H9 (cell line): ENCODE measurements at regions not wholly inside any gene's neighbourhood (a gene's known extent, or its start where the extent isn't known, plus 50 kb on each side); places are given as distances from the start of the nearest gene placed in this dataset.

Source experiments
- DNase-seq: peaks from one replicate; pipeline ENCODE4 v3.0.0-alpha.2; 2017
- H2AFZ ChIP-seq: one replicate; pipeline ENCODE4 v1.6.1; 2013; ENCODE audit warnings: mild to moderate bottlenecking, low read length, control low read depth, moderate library complexity
- H2AK5ac ChIP-seq: 2 replicates; pipeline ENCODE4 v1.6.1; 2013; ENCODE audit warnings: low read length, control low read depth, mixed read lengths; ENCODE audit not compliant: insufficient read length
- H2BK120ac ChIP-seq: one replicate; pipeline ENCODE4 v1.6.1; 2013; ENCODE audit warnings: low read depth, mild to moderate bottlenecking, low read length, control low read depth, inconsistent platforms; ENCODE audit not compliant: poor library complexity, severe bottlenecking
- H2BK12ac ChIP-seq: 2 replicates; pipeline ENCODE4 v1.6.1; 2013; ENCODE audit warnings: low read length, control low read depth, mixed read lengths, low read depth; ENCODE audit not compliant: insufficient read length
- H2BK15ac ChIP-seq: 2 replicates; pipeline ENCODE4 v1.6.1; 2013; ENCODE audit warnings: low read depth, low read length, control low read depth
- H2BK20ac ChIP-seq: one replicate; pipeline ENCODE4 v1.6.1; 2013; ENCODE audit warnings: low read depth, mild to moderate bottlenecking, low read length, control low read depth, inconsistent platforms; ENCODE audit not compliant: poor library complexity, severe bottlenecking
- H2BK5ac ChIP-seq: 2 replicates; pipeline ENCODE4 v1.6.1; 2013; ENCODE audit warnings: low read length, control low read depth, mixed read lengths; ENCODE audit not compliant: insufficient read length
- H3K14ac ChIP-seq: 2 replicates; pipeline ENCODE4 v1.6.1; 2013; ENCODE audit warnings: low read length, control low read depth; ENCODE audit not compliant: insufficient read depth
- H3K18ac ChIP-seq: 2 replicates; pipeline ENCODE4 v1.6.1; 2013; ENCODE audit warnings: low read depth, mild to moderate bottlenecking, mixed read lengths, low read length, control low read depth; ENCODE audit not compliant: insufficient read length
- H3K23ac ChIP-seq: 2 replicates; pipeline ENCODE4 v1.6.1; 2013; ENCODE audit warnings: low read length, control low read depth, mixed read lengths, low read depth; ENCODE audit not compliant: insufficient read length
- H3K23me2 ChIP-seq: 2 replicates; pipeline ENCODE4 v1.6.1; 2013; ENCODE audit warnings: low read depth, mild to moderate bottlenecking, mixed read lengths, low read length, control low read depth; ENCODE audit not compliant: insufficient read length, poor library complexity, severe bottlenecking
- H3K27ac ChIP-seq: 2 replicates; pipeline ENCODE4 v1.5.1; 2013; ENCODE audit warnings: low read length, control low read depth, mixed read lengths, low read depth; ENCODE audit not compliant: insufficient read length
- H3K27me3 ChIP-seq: 2 replicates; pipeline ENCODE4 v1.6.1; 2013; ENCODE audit warnings: low read length, control low read depth, inconsistent platforms; ENCODE audit not compliant: insufficient read depth
- H3K4ac ChIP-seq: 2 replicates; pipeline ENCODE4 v1.6.1; 2013; ENCODE audit warnings: low read depth, mild to moderate bottlenecking, control low read depth, inconsistent platforms, low read length, moderate library complexity
- H3K4me1 ChIP-seq: 2 replicates; pipeline ENCODE4 v1.6.1; 2013; ENCODE audit warnings: low read length, control low read depth, inconsistent platforms; ENCODE audit not compliant: insufficient read depth
- H3K4me2 ChIP-seq: 2 replicates; pipeline ENCODE4 v1.6.1; 2013; ENCODE audit warnings: low read length, control low read depth, mixed read lengths; ENCODE audit not compliant: insufficient read length, insufficient read depth
- H3K56ac ChIP-seq: 2 replicates; pipeline ENCODE4 v1.6.1; 2013; ENCODE audit warnings: low read depth, mild to moderate bottlenecking, mixed read lengths, low read length, control low read depth; ENCODE audit not compliant: insufficient read length
- H3K79me1 ChIP-seq: 2 replicates; pipeline ENCODE4 v1.6.1; 2013; ENCODE audit warnings: low read depth, mild to moderate bottlenecking, moderate library complexity, low read length, control low read depth, inconsistent platforms; ENCODE audit not compliant: insufficient read depth, poor library complexity, severe bottlenecking
- H3K79me2 ChIP-seq: 2 replicates; pipeline ENCODE4 v1.6.1; 2013; ENCODE audit warnings: low read length, control low read depth, inconsistent platforms; ENCODE audit not compliant: insufficient read depth
- H3K9ac ChIP-seq: 2 replicates; pipeline ENCODE4 v1.6.1; 2013; ENCODE audit warnings: low read length, control low read depth, mixed read lengths; ENCODE audit not compliant: insufficient read length; ENCODE audit errors: extremely low read depth
- H3K9me3 ChIP-seq: one replicate; pipeline ENCODE4 v1.6.1; 2013; ENCODE audit warnings: low read depth, low read length, inconsistent platforms; ENCODE audit not compliant: control insufficient read depth
- H3T11ph ChIP-seq: one replicate; pipeline ENCODE4 v1.6.1; 2013; ENCODE audit warnings: mild to moderate bottlenecking, low read length, control low read depth, inconsistent platforms
- H4K20me1 ChIP-seq: one replicate; pipeline ENCODE4 v1.6.1; 2013; ENCODE audit not compliant: control insufficient read depth, insufficient read length, insufficient read depth
- H4K5ac ChIP-seq: 2 replicates; pipeline ENCODE4 v1.6.1; 2013; ENCODE audit warnings: low read depth, mild to moderate bottlenecking, mixed read lengths, low read length, control low read depth; ENCODE audit not compliant: insufficient read length
- H4K8ac ChIP-seq: replicated peaks from 2 replicates; pipeline ENCODE4 v1.6.1; 2013; ENCODE audit warnings: low read length, control low read depth, mixed read lengths, low read depth; ENCODE audit not compliant: insufficient read length
- H4K91ac ChIP-seq: 2 replicates; pipeline ENCODE4 v1.6.1; 2013; ENCODE audit warnings: low read depth, mild to moderate bottlenecking, moderate library complexity, mixed read lengths, low read length, control low read depth; ENCODE audit not compliant: insufficient read length
- H3K27ac Mint-ChIP-seq, 3 experiments: 2 replicates in 2 of 3; 3 replicates in 1 of 3; pipeline ENCODE4 v1.8.0; 2020 to 2021; ENCODE audit warnings: mixed read lengths in 3 of 3, mild to moderate bottlenecking in 1 of 3, moderate library complexity in 1 of 3
- H3K27me3 Mint-ChIP-seq: 2 replicates; pipeline ENCODE4 v1.8.0; 2021; ENCODE audit warnings: low read depth, mild to moderate bottlenecking, moderate library complexity, mixed read lengths
- H3K36me3 Mint-ChIP-seq, 3 experiments: 2 replicates in 2 of 3; 3 replicates in 1 of 3; pipeline ENCODE4 v1.8.0; 2020 to 2021; ENCODE audit warnings: low read depth in 3 of 3, mixed read lengths in 3 of 3; ENCODE audit not compliant: insufficient read depth in 1 of 3
- H3K4me1 Mint-ChIP-seq, 2 experiments: 2 replicates each; pipeline ENCODE4 v1.8.0; 2020; ENCODE audit warnings: mixed read lengths in 2 of 2
- H3K4me3 Mint-ChIP-seq, 2 experiments: 2 replicates in 1 of 2; 3 replicates in 1 of 2; pipeline ENCODE4 v1.8.0; 2020 to 2021; ENCODE audit warnings: mild to moderate bottlenecking in 2 of 2, mixed read lengths in 2 of 2, moderate library complexity in 1 of 2
- H3K9me3 Mint-ChIP-seq, 2 experiments: 2 replicates in 1 of 2; 3 replicates in 1 of 2; pipeline ENCODE4 v1.8.0; 2020; ENCODE audit warnings: mild to moderate bottlenecking in 2 of 2, mixed read lengths in 2 of 2, moderate library complexity in 1 of 2
- WGBS: extraction: QIAGEN DNeasy Blood & Tissue Kit; methylation state at CpG from one replicate; pipeline ENCODE4 v1.1.7; 2013; ENCODE audit warnings: missing lambda C conversion rate, low lambda C conversion rate, mixed read lengths; ENCODE audit not compliant: insufficient read length; ENCODE audit errors: extremely low coverage; 5-methylcytosine and 5-hydroxymethylcytosine counted together
- TF ChIP-seq, protein P1 (sequence below): fragments of 200-600 bp; sonication (generic); conservative IDR thresholded peaks from 3 replicates; pipeline ENCODE4 v1.8.0; 2021; ENCODE audit warnings: antibody characterized with exemption, mild to moderate bottlenecking

DNA sequence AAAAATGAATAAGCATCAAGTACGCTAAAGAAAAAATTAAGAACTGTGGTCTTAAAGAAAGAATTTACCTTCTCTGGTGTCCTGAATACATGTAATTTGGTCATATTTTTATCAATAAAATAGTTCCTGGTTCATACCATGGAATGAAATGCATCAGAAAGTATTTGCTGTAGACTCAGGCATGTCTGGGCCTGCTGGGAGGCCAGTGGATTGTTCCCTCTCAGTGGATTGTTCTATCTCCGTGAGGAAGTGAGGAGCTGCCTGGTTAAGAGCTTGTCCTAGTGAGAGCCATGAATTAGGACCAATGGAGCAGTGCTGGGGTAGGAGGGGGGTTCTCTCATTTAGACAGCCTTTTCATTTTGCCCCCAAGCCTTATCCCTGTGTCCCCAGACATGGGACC lies 211.7 kb upstream of the HABP2 start:
- no peak overlapping the region for H4K8ac ChIP-seq
- no peaks in the 10 kb centered on the region for H3K79me2 ChIP-seq
- no peak overlapping the region for H3K9ac ChIP-seq
- no peak overlapping the region for H2BK20ac ChIP-seq
- Mint-ChIP-seq H3K4me1 (peaks cover 13 to 18% of the 10 kb centered on the region in 2 experiments), H3K9me3 (peaks cover 0 to 3% of the 10 kb centered on the region in 2 experiments; a peak in 1 of 5 replicates), H3K27ac (no peak overlapping the region), H3K27me3 (no peaks in the 10 kb centered on the region; the same call in none of the 2 replicates), H3K4me3 (no peak overlapping the region), H3K36me3 (no peaks in the 10 kb centered on the region)
- H3T11ph ChIP-seq: no peak overlapping the region
- H3K18ac ChIP-seq: no peak overlapping the region
- H3K56ac ChIP-seq: no peak overlapping the region
- H3K27me3 ChIP-seq: no peaks in the 10 kb centered on the region
- H2BK5ac ChIP-seq: no peak overlapping the region
- H2AFZ ChIP-seq: no peak overlapping the region
- no peak for DNase-seq
- no peak overlapping the region for H3K14ac ChIP-seq
- no peak overlapping the region for H4K91ac ChIP-seq
- H2BK15ac ChIP-seq: no peak overlapping the region
- peaks cover 4% of the 10 kb centered on the region; the same call in 1 of the 2 replicates for H3K4me1 ChIP-seq
- TF ChIP-seq, protein P1, sequence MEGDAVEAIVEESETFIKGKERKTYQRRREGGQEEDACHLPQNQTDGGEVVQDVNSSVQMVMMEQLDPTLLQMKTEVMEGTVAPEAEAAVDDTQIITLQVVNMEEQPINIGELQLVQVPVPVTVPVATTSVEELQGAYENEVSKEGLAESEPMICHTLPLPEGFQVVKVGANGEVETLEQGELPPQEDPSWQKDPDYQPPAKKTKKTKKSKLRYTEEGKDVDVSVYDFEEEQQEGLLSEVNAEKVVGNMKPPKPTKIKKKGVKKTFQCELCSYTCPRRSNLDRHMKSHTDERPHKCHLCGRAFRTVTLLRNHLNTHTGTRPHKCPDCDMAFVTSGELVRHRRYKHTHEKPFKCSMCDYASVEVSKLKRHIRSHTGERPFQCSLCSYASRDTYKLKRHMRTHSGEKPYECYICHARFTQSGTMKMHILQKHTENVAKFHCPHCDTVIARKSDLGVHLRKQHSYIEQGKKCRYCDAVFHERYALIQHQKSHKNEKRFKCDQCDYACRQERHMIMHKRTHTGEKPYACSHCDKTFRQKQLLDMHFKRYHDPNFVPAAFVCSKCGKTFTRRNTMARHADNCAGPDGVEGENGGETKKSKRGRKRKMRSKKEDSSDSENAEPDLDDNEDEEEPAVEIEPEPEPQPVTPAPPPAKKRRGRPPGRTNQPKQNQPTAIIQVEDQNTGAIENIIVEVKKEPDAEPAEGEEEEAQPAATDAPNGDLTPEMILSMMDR: no peak
- no peak overlapping the region for H2BK12ac ChIP-seq
- H3K27ac ChIP-seq: no peak overlapping the region
- no peak overlapping the region for H2BK120ac ChIP-seq
- no peak overlapping the region for H4K5ac ChIP-seq
- H3K9me3 ChIP-seq: no peaks in the 10 kb centered on the region
- H3K4ac ChIP-seq: no peak overlapping the region
- H3K4me2 ChIP-seq: no peak overlapping the region
- H3K79me1 ChIP-seq: no peaks in the 10 kb centered on the region
- no peak overlapping the region for H3K23ac ChIP-seq
- H4K20me1 ChIP-seq: no peaks in the 10 kb centered on the region
- WGBS: no CpG with 5 or more reads among the region's 2 CpGs
- no peak overlapping the region for H2AK5ac ChIP-seq
- H3K23me2 ChIP-seq: no peaks in the 10 kb centered on the region
